SH-SY5Y (cell line): ENCODE measurements at regions not wholly inside any gene's neighbourhood (a gene's known extent, or its start where the extent isn't known, plus 50 kb on each side); places are given as distances from the start of the nearest gene placed in this dataset.

Experiments used
- GATA2 ChIP-seq: IDR thresholded peaks from 2 replicates; pipeline ENCODE4 v1.6.1; 2011; ENCODE audit warnings: mild to moderate bottlenecking, low read depth, low read length
- GATA3 ChIP-seq: IDR thresholded peaks from 2 replicates; pipeline ENCODE4 v1.6.1; 2011; ENCODE audit warnings: low read depth, mild to moderate bottlenecking, low read length, moderate library complexity

- TF ChIP-seq GATA3 (no peak), GATA2 (no peak)
Measured at GRCh38 chr6:165737396-165737795, 74.4 kb upstream of the PDE10A start.
